Type B pancreatic cell (in vitro differentiated cells): ENCODE measurements at regions not wholly inside any gene's neighbourhood (a gene's known extent, or its start where the extent isn't known, plus 50 kb on each side); places are given as distances from the start of the nearest gene placed in this dataset.

ENCODE experiments used
- DNase-seq: peaks from one replicate; pipeline ENCODE4 v3.0.0; 2021; ENCODE audit warnings: mixed read lengths; ENCODE audit not compliant: unreplicated experiment; ENCODE audit errors: extremely low spot score
- H3K27ac Mint-ChIP-seq: 2 replicates; pipeline ENCODE4 v1.8.0; 2021; ENCODE audit warnings: mild to moderate bottlenecking, mixed read lengths
- H3K27me3 Mint-ChIP-seq: 2 replicates; pipeline ENCODE4 v1.8.0; 2021; ENCODE audit warnings: mixed read lengths
- H3K36me3 Mint-ChIP-seq: 2 replicates; pipeline ENCODE4 v1.8.0; 2021; ENCODE audit warnings: mixed read lengths
- H3K4me1 Mint-ChIP-seq: one replicate; pipeline ENCODE4 v1.8.0; 2021; ENCODE audit warnings: mixed read lengths; ENCODE audit not compliant: unreplicated experiment
- H3K4me3 Mint-ChIP-seq: 2 replicates; pipeline ENCODE4 v1.8.0; 2021; ENCODE audit warnings: mild to moderate bottlenecking, mixed read lengths
- H3K9me3 Mint-ChIP-seq: 2 replicates; pipeline ENCODE4 v1.8.0; 2021; ENCODE audit warnings: mixed read lengths
- CTCF ChIP-seq: fragments of 200-600 bp; sonication (generic); conservative IDR thresholded peaks from 2 replicates; pipeline ENCODE4 v1.5.0; 2021; ENCODE audit warnings: antibody characterized with exemption, mild to moderate bottlenecking

- H3K27ac Mint-ChIP-seq = no peak overlapping the region
- no peaks in the 10 kb centered on the region for H3K9me3 Mint-ChIP-seq
- H3K4me3 Mint-ChIP-seq = no peak overlapping the region
- no peak for DNase-seq
- no peaks in the 10 kb centered on the region for H3K4me1 Mint-ChIP-seq
- no peak for TF ChIP-seq CTCF
- H3K36me3 Mint-ChIP-seq = no peaks in the 10 kb centered on the region
- H3K27me3 Mint-ChIP-seq = peaks cover 3% of the 10 kb centered on the region
These were observed 123.9 kb upstream of the CADPS start for GRCh38 chr3:62999158-62999557.

- Mint-ChIP-seq H3K36me3 (no peaks in the 10 kb centered on the region), H3K4me1 (no peaks in the 10 kb centered on the region), H3K27me3 (peaks cover 6% of the 10 kb centered on the region), H3K9me3 (no peaks in the 10 kb centered on the region), H3K4me3 (no peak overlapping the region), H3K27ac (no peak overlapping the region)
- DNase-seq = no peak
- no peak for TF ChIP-seq CTCF
These were observed 124.6 kb upstream of the CADPS start for GRCh38 chr3:62999791-63000190.

- DNase-seq = no peak
- no peaks in the 10 kb centered on the region for H3K4me1 Mint-ChIP-seq
- no peak for TF ChIP-seq CTCF
- peaks cover 19% of the 10 kb centered on the region for H3K27me3 Mint-ChIP-seq
- H3K36me3 Mint-ChIP-seq = no peaks in the 10 kb centered on the region
- no peak overlapping the region for H3K27ac Mint-ChIP-seq
- no peak overlapping the region for H3K4me3 Mint-ChIP-seq
- H3K9me3 Mint-ChIP-seq = no peaks in the 10 kb centered on the region
These were observed 129.2 kb upstream of the CADPS start for GRCh38 chr3:63004448-63004847.

GRCh38 chr3:63015614-63016309, 140.5 kb upstream of the CADPS start:
- DNase-seq = no peak
- H3K27me3 Mint-ChIP-seq = peaks cover 8% of the 10 kb centered on the region
- no peak overlapping the region for H3K27ac Mint-ChIP-seq
- H3K4me1 Mint-ChIP-seq = no peaks in the 10 kb centered on the region
- no peak overlapping the region for H3K4me3 Mint-ChIP-seq
- no peaks in the 10 kb centered on the region for H3K9me3 Mint-ChIP-seq
- TF ChIP-seq CTCF = no peak
- no peaks in the 10 kb centered on the region for H3K36me3 Mint-ChIP-seq

- no peak overlapping the region for H3K4me3 Mint-ChIP-seq
- no peaks in the 10 kb centered on the region for H3K4me1 Mint-ChIP-seq
- no peaks in the 10 kb centered on the region for H3K36me3 Mint-ChIP-seq
- DNase-seq = no peak
- no peaks in the 10 kb centered on the region for H3K9me3 Mint-ChIP-seq
- TF ChIP-seq CTCF = no peak
- H3K27ac Mint-ChIP-seq = no peak overlapping the region
- no peaks in the 10 kb centered on the region for H3K27me3 Mint-ChIP-seq
These were observed 146.9 kb upstream of the CADPS start for GRCh38 chr3:63022114-63022513.

GRCh38 chr3:63026722-63027121, 151.5 kb upstream of the CADPS start:
- H3K27me3 Mint-ChIP-seq = peaks cover 5% of the 10 kb centered on the region
- TF ChIP-seq CTCF = no peak
- no peak overlapping the region for H3K27ac Mint-ChIP-seq
- no peaks in the 10 kb centered on the region for H3K9me3 Mint-ChIP-seq
- H3K4me3 Mint-ChIP-seq = no peak overlapping the region
- no peaks in the 10 kb centered on the region for H3K4me1 Mint-ChIP-seq
- no peaks in the 10 kb centered on the region for H3K36me3 Mint-ChIP-seq
- no peak for DNase-seq
